Liver (tissue), 8 donors: ENCODE measurements at regions not wholly inside any gene's neighbourhood (a gene's known extent, or its start where the extent isn't known, plus 50 kb on each side); places are given as distances from the start of the nearest gene placed in this dataset.

ENCODE experiments used
- DNase-seq: peaks from one replicate; pipeline ENCODE4 v3.0.0-alpha.2; 2017; ENCODE audit warnings: low spot score
- H3K27ac ChIP-seq, 2 donors: one replicate each; pipeline ENCODE4 v1.7.0; 2013; ENCODE audit warnings: inconsistent platforms in 2 of 2, low read length in 2 of 2, control low read depth in 1 of 2, low read depth in 1 of 2, mild to moderate bottlenecking in 1 of 2
- H3K27me3 ChIP-seq, 4 donors: one replicate each; pipeline versions ENCODE4 v1.6.1 to v1.7.0; 2013; ENCODE audit warnings: low read length in 3 of 4, inconsistent platforms in 1 of 4, mild to moderate bottlenecking in 1 of 4, moderate library complexity in 1 of 4; ENCODE audit not compliant: control insufficient read depth in 4 of 4, insufficient read depth in 4 of 4
- H3K36me3 ChIP-seq, 4 donors: one replicate each; pipeline versions ENCODE4 v1.6.1 to v1.7.0; 2013; ENCODE audit warnings: low read length in 3 of 4, mild to moderate bottlenecking in 3 of 4, low read depth in 1 of 4, moderate library complexity in 1 of 4; ENCODE audit not compliant: control insufficient read depth in 4 of 4, insufficient read depth in 3 of 4
- H3K4me1 ChIP-seq, 4 donors: one replicate each; pipeline versions ENCODE4 v1.6.1 to v1.7.0; 2013; ENCODE audit warnings: low read length in 3 of 4, mild to moderate bottlenecking in 3 of 4, moderate library complexity in 1 of 4; ENCODE audit not compliant: control insufficient read depth in 4 of 4, insufficient read depth in 4 of 4
- H3K4me3 ChIP-seq, 3 donors: one replicate each; pipeline versions ENCODE4 v1.6.1 to v1.7.0; 2013; ENCODE audit warnings: low read length in 3 of 3, control low read depth in 1 of 3, low read depth in 1 of 3, mild to moderate bottlenecking in 1 of 3
- H3K9ac ChIP-seq, 2 donors: one replicate each; pipeline ENCODE4 v1.7.0; 2013; ENCODE audit warnings: low read length in 2 of 2, mild to moderate bottlenecking in 2 of 2, moderate library complexity in 2 of 2, control low read depth in 1 of 2, low read depth in 1 of 2
- H3K9me3 ChIP-seq, 4 donors: one replicate each; pipeline versions ENCODE4 v1.6.1 to v1.7.0; 2013; ENCODE audit warnings: low read length in 3 of 4; ENCODE audit not compliant: control insufficient read depth in 4 of 4
- FOXA2 ChIP-seq: IDR thresholded peaks from 2 replicates; pipeline ENCODE4 v1.6.1; 2016; ENCODE audit warnings: antibody characterized with exemption
- GABPA ChIP-seq, 2 donors: IDR thresholded peaks in 1 of 2; conservative IDR thresholded peaks in 1 of 2; 2 replicates each; pipeline ENCODE4 v1.6.1; 2016; ENCODE audit warnings: antibody characterized with exemption in 2 of 2, mild to moderate bottlenecking in 1 of 2, moderate library complexity in 1 of 2
- HNF4A ChIP-seq, 2 donors: conservative IDR thresholded peaks; 2 replicates each; pipeline ENCODE4 v1.6.1; 2016; ENCODE audit warnings: antibody characterized with exemption in 2 of 2, mild to moderate bottlenecking in 2 of 2
- NR2F2 ChIP-seq: IDR thresholded peaks from 2 replicates; pipeline ENCODE4 v1.6.1; 2016; ENCODE audit warnings: antibody characterized with exemption
- RAD21 ChIP-seq, 2 donors: IDR thresholded peaks; 2 replicates each; pipeline ENCODE4 v1.6.1; 2016; ENCODE audit warnings: antibody characterized with exemption in 2 of 2, mild to moderate bottlenecking in 2 of 2
- RXRA ChIP-seq, 2 donors: IDR thresholded peaks; 2 replicates each; pipeline ENCODE4 v1.6.1; 2017 to 2018; ENCODE audit warnings: antibody characterized with exemption in 2 of 2, mild to moderate bottlenecking in 1 of 2
- WGBS: extraction: QIAGEN DNeasy Blood & Tissue Kit; methylation state at CpG from one replicate; pipeline ENCODE4 v1.1.7; 2013; 5-methylcytosine and 5-hydroxymethylcytosine counted together
- TF ChIP-seq, protein P1 (sequence below): IDR thresholded peaks from 2 replicates; pipeline ENCODE4 v1.6.1; 2016; ENCODE audit warnings: antibody characterized with exemption
- TF ChIP-seq, protein P2 (sequence below): fragments of 150-350 bp; IDR thresholded peaks from 2 replicates; pipeline ENCODE4 v1.5.1; 2017; ENCODE audit warnings: improper control_type of control experiment, low read depth, low read length; ENCODE audit not compliant: missing input control
- TF ChIP-seq, protein P3 (sequence below): IDR thresholded peaks from 2 replicates; pipeline ENCODE4 v1.6.1; 2016; ENCODE audit warnings: antibody characterized with exemption, mild to moderate bottlenecking
- TF ChIP-seq, protein P4 (sequence below): IDR thresholded peaks from 2 replicates; pipeline ENCODE4 v1.6.1; 2016; ENCODE audit warnings: antibody characterized with exemption
- donor health status: healthy.
- donor health status: healthy.
- donor health status: healthy.
- donor health status: healthy.
- donor health status: healthy.

DNA sequence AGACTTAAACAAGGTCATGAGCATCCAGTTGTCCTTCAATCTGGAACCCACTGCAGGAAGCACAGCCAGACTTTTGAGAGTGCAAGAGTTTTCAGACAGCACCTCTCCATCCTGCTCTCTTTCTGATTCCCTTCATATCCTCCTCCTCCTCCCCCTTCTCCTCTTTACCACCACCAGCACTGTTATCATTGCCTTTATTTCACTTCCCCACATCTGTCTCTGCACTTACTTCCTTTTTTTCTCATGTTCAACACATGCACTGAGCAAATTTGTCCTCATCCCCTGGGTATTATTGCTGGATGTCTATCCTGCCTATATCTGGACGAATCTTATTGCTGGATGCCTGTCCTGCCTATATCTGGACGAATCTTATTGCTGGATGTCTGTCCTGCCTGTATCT is 554.8 kb downstream of the DHX35 start:
- no peak for TF ChIP-seq RAD21 (IDR thresholded peaks at IDR 0.05)
- TF ChIP-seq, protein P1, sequence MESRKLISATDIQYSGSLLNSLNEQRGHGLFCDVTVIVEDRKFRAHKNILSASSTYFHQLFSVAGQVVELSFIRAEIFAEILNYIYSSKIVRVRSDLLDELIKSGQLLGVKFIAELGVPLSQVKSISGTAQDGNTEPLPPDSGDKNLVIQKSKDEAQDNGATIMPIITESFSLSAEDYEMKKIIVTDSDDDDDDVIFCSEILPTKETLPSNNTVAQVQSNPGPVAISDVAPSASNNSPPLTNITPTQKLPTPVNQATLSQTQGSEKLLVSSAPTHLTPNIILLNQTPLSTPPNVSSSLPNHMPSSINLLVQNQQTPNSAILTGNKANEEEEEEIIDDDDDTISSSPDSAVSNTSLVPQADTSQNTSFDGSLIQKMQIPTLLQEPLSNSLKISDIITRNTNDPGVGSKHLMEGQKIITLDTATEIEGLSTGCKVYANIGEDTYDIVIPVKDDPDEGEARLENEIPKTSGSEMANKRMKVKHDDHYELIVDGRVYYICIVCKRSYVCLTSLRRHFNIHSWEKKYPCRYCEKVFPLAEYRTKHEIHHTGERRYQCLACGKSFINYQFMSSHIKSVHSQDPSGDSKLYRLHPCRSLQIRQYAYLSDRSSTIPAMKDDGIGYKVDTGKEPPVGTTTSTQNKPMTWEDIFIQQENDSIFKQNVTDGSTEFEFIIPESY = no peak
- no peak for TF ChIP-seq HNF4A (conservative IDR thresholded peaks at IDR 0.05)
- TF ChIP-seq, protein P2, sequence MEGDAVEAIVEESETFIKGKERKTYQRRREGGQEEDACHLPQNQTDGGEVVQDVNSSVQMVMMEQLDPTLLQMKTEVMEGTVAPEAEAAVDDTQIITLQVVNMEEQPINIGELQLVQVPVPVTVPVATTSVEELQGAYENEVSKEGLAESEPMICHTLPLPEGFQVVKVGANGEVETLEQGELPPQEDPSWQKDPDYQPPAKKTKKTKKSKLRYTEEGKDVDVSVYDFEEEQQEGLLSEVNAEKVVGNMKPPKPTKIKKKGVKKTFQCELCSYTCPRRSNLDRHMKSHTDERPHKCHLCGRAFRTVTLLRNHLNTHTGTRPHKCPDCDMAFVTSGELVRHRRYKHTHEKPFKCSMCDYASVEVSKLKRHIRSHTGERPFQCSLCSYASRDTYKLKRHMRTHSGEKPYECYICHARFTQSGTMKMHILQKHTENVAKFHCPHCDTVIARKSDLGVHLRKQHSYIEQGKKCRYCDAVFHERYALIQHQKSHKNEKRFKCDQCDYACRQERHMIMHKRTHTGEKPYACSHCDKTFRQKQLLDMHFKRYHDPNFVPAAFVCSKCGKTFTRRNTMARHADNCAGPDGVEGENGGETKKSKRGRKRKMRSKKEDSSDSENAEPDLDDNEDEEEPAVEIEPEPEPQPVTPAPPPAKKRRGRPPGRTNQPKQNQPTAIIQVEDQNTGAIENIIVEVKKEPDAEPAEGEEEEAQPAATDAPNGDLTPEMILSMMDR = no peak
- TF ChIP-seq, protein P3, sequence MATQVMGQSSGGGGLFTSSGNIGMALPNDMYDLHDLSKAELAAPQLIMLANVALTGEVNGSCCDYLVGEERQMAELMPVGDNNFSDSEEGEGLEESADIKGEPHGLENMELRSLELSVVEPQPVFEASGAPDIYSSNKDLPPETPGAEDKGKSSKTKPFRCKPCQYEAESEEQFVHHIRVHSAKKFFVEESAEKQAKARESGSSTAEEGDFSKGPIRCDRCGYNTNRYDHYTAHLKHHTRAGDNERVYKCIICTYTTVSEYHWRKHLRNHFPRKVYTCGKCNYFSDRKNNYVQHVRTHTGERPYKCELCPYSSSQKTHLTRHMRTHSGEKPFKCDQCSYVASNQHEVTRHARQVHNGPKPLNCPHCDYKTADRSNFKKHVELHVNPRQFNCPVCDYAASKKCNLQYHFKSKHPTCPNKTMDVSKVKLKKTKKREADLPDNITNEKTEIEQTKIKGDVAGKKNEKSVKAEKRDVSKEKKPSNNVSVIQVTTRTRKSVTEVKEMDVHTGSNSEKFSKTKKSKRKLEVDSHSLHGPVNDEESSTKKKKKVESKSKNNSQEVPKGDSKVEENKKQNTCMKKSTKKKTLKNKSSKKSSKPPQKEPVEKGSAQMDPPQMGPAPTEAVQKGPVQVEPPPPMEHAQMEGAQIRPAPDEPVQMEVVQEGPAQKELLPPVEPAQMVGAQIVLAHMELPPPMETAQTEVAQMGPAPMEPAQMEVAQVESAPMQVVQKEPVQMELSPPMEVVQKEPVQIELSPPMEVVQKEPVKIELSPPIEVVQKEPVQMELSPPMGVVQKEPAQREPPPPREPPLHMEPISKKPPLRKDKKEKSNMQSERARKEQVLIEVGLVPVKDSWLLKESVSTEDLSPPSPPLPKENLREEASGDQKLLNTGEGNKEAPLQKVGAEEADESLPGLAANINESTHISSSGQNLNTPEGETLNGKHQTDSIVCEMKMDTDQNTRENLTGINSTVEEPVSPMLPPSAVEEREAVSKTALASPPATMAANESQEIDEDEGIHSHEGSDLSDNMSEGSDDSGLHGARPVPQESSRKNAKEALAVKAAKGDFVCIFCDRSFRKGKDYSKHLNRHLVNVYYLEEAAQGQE = no peak
- TF ChIP-seq, protein P4, sequence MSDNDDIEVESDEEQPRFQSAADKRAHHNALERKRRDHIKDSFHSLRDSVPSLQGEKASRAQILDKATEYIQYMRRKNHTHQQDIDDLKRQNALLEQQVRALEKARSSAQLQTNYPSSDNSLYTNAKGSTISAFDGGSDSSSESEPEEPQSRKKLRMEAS = no peak
- TF ChIP-seq GABPA (IDR thresholded peaks at IDR 0.05 in 1 of 2, conservative IDR thresholded peaks at IDR 0.05 in 1 of 2) = no peak
- TF ChIP-seq FOXA2 = no peak
- no peak for TF ChIP-seq NR2F2
- H3K9me3 ChIP-seq = no peaks in the 10 kb centered on the region
- no peak overlapping the region for H3K27ac ChIP-seq
- no peak for DNase-seq
- no peaks in the 10 kb centered on the region for H3K36me3 ChIP-seq
- H3K9ac ChIP-seq = no peak overlapping the region
- 54% methylated on average over 2 of the region's 2 CpGs for WGBS
- H3K4me3 ChIP-seq = no peak overlapping the region
- H3K27me3 ChIP-seq = no peaks in the 10 kb centered on the region
- no peaks in the 10 kb centered on the region for H3K4me1 ChIP-seq

DNA sequence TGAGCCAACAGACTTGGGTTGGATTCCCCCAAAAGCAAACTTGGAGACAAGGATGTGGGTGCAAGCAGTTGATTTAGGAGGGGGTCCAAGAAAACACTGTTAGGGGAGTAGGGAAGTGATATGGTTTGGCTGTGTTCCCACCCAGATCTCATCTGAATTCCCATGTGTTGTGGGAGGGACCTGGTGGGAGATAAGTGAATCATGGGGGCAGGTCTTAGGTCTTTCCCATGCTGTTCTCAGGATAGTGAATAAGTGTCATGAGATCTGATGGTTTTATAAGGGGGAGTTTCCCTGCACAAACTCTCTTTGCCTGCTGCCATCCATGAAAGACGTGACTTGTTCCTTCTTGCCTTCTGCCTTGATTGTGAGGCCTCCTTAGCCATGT is 542.6 kb downstream of the DHX35 start:
- H3K4me1 ChIP-seq = no peaks in the 10 kb centered on the region
- 81% methylated on average over 1 of the region's 1 CpG for WGBS
- no peaks in the 10 kb centered on the region for H3K36me3 ChIP-seq
- no peak overlapping the region for H3K9ac ChIP-seq
- TF ChIP-seq RXRA (IDR thresholded peaks at IDR 0.05) = no peak
- TF ChIP-seq, protein P3 = no peak
- no peaks in the 10 kb centered on the region for H3K9me3 ChIP-seq
- no peak overlapping the region for H3K4me3 ChIP-seq
- no peak for DNase-seq
- H3K27me3 ChIP-seq = peaks cover 0 to 3% (median 0%) of the 10 kb centered on the region in 4 donors
- no peak overlapping the region for H3K27ac ChIP-seq
